HEK293 (cell line): ENCODE measurements at regions not wholly inside any gene's neighbourhood (a gene's known extent, or its start where the extent isn't known, plus 50 kb on each side); places are given as distances from the start of the nearest gene placed in this dataset.

ENCODE experiments used
- CTCF ChIA-PET: fragments of 350-600 bp; formaldehyde crosslinking; extraction: SDS; loops from one replicate; lab custom pipeline; 2021; ENCODE audit warnings: antibody characterized with exemption; lab: Yijun Ruan, JAX
- POLR2A ChIA-PET: fragments of 300-600 bp; formaldehyde crosslinking; extraction: SDS; loops from one replicate; lab custom pipeline; 2020; ENCODE audit warnings: antibody characterized with exemption, inconsistent platforms; lab: Yijun Ruan, JAX
- H3K27ac ChIP-seq: fragments of 200-500 bp; sonication (Bioruptor generic); 2 replicates; pipeline ENCODE4 v1.5.1; 2014; ENCODE audit warnings: low read depth, low read length, control low read depth, inconsistent platforms; ENCODE audit errors: extremely low read depth
- H3K36me3 ChIP-seq, 2 experiments: fragments of 200-500 bp in 1 of 2; sonication (Bioruptor generic) in 1 of 2; 1 replicate in 1 of 2; 2 replicates in 1 of 2; pipeline ENCODE4 v1.5.1; 2014 to 2017; ENCODE audit warnings: inconsistent platforms in 2 of 2, low read length in 2 of 2; ENCODE audit not compliant: control insufficient read depth in 2 of 2, insufficient read depth in 1 of 2
- H3K4me1 ChIP-seq: fragments of 200-500 bp; sonication (Bioruptor generic); 2 replicates; pipeline ENCODE4 v1.5.1; 2014; ENCODE audit warnings: mild to moderate bottlenecking, low read length, inconsistent platforms; ENCODE audit not compliant: control insufficient read depth, insufficient read depth
- H3K4me3 ChIP-seq: 2 replicates; pipeline ENCODE4 v1.5.1; 2011; ENCODE audit warnings: low read depth, mild to moderate bottlenecking, control low read depth, low read length, moderate library complexity
- H3K9me3 ChIP-seq: fragments of 200-500 bp; sonication (Bioruptor generic); 2 replicates; pipeline ENCODE4 v1.5.1; 2014; ENCODE audit warnings: low read depth, low read length, inconsistent platforms; ENCODE audit not compliant: control insufficient read depth, insufficient read depth
- AEBP2 ChIP-seq: fragments of 450-650 bp; formaldehyde crosslinking; IDR thresholded peaks from 2 replicates; pipeline ENCODE4 v1.5.1; 2016; ENCODE audit warnings: missing biosample characterization, missing genetic modification characterization, borderline replicate concordance
- HOXD13 ChIP-seq: sonication (generic); formaldehyde crosslinking; IDR thresholded peaks from 2 replicates; pipeline ENCODE4 v1.8.0; 2022; ENCODE audit warnings: missing genetic modification reagents, borderline replicate concordance
- KLF17 ChIP-seq: fragments of 450-650 bp; formaldehyde crosslinking; IDR thresholded peaks from 2 replicates; pipeline ENCODE4 v1.5.1; 2016; ENCODE audit warnings: missing biosample characterization, missing genetic modification characterization
- KLF7 ChIP-seq: fragments of 450-650 bp; formaldehyde crosslinking; IDR thresholded peaks from 2 replicates; pipeline ENCODE4 v1.5.1; 2016; ENCODE audit warnings: missing biosample characterization, missing genetic modification characterization, borderline replicate concordance
- SCRT1 ChIP-seq: fragments of 450-650 bp; formaldehyde crosslinking; IDR thresholded peaks from 2 replicates; pipeline ENCODE4 v1.5.1; 2016; ENCODE audit warnings: missing biosample characterization, missing genetic modification characterization, borderline replicate concordance
- WT1 ChIP-seq: fragments of 450-650 bp; formaldehyde crosslinking; IDR thresholded peaks from 2 replicates; pipeline ENCODE4 v1.5.1; 2016; ENCODE audit warnings: missing biosample characterization, missing genetic modification characterization
- ZFP3 ChIP-seq: fragments of 450-650 bp; formaldehyde crosslinking; IDR thresholded peaks from 2 replicates; pipeline ENCODE4 v1.5.1; 2016; ENCODE audit warnings: low read depth, missing biosample characterization, missing genetic modification characterization
- ZNF10 ChIP-seq: fragments of 450-650 bp; formaldehyde crosslinking; IDR thresholded peaks from 2 replicates; pipeline ENCODE4 v1.5.1; 2017; ENCODE audit warnings: missing biosample characterization, missing genetic modification characterization
- ZNF132 ChIP-seq: fragments of 450-650 bp; formaldehyde crosslinking; IDR thresholded peaks from 2 replicates; pipeline ENCODE4 v1.5.1; 2017; ENCODE audit warnings: missing biosample characterization, missing genetic modification characterization, borderline replicate concordance
- ZNF140 ChIP-seq: fragments of 450-650 bp; formaldehyde crosslinking; IDR thresholded peaks from 2 replicates; pipeline ENCODE4 v1.5.1; 2016; ENCODE audit warnings: missing biosample characterization, missing genetic modification characterization
- ZNF184 ChIP-seq: fragments of 450-650 bp; IDR thresholded peaks from 2 replicates; pipeline ENCODE4 v1.5.1; 2018; ENCODE audit warnings: missing biosample characterization, mild to moderate bottlenecking, missing genetic modification characterization
- ZNF223 ChIP-seq: fragments of 450-650 bp; formaldehyde crosslinking; IDR thresholded peaks from 2 replicates; pipeline ENCODE4 v1.5.1; 2016; ENCODE audit warnings: missing biosample characterization, missing genetic modification characterization
- ZNF274 ChIP-seq, 2 experiments: fragments of 200-500 bp in 1 of 2; fragments of 450-650 bp in 1 of 2; sonication (Bioruptor generic) in 1 of 2; formaldehyde crosslinking in 1 of 2; IDR thresholded peaks; 2 replicates each; pipeline versions ENCODE4 v1.5.1 to v1.6.1; 2014 to 2016; ENCODE audit warnings: borderline replicate concordance in 1 of 2, inconsistent platforms in 1 of 2, low read length in 1 of 2, missing biosample characterization in 1 of 2, missing genetic modification characterization in 1 of 2
- ZNF292 ChIP-seq: fragments of 450-650 bp; formaldehyde crosslinking; IDR thresholded peaks from 2 replicates; pipeline ENCODE4 v1.5.1; 2016; ENCODE audit warnings: low read depth, missing biosample characterization, missing genetic modification characterization, borderline replicate concordance
- ZNF335 ChIP-seq: fragments of 450-650 bp; formaldehyde crosslinking; conservative IDR thresholded peaks from 2 replicates; pipeline ENCODE4 v1.5.1; 2016; ENCODE audit warnings: missing biosample characterization, missing genetic modification characterization
- ZNF658 ChIP-seq: fragments of 450-650 bp; formaldehyde crosslinking; IDR thresholded peaks from 2 replicates; pipeline ENCODE4; 2016; ENCODE audit warnings: missing biosample characterization, missing genetic modification characterization
- TF ChIP-seq, protein P1 (sequence below): fragments of 450-650 bp; formaldehyde crosslinking; IDR thresholded peaks from 2 replicates; pipeline ENCODE4 v1.5.1; 2017; ENCODE audit warnings: missing biosample characterization, missing genetic modification characterization
- TF ChIP-seq, protein P2 (sequence below): fragments of 450-650 bp; formaldehyde crosslinking; IDR thresholded peaks from 2 replicates; pipeline ENCODE4 v1.5.1; 2016; ENCODE audit warnings: missing biosample characterization, missing genetic modification characterization
- TF ChIP-seq, protein P3 (sequence below): fragments of 450-650 bp; formaldehyde crosslinking; IDR thresholded peaks from 2 replicates; pipeline ENCODE4 v1.5.1; 2016; ENCODE audit warnings: missing biosample characterization, missing genetic modification characterization

DNA sequence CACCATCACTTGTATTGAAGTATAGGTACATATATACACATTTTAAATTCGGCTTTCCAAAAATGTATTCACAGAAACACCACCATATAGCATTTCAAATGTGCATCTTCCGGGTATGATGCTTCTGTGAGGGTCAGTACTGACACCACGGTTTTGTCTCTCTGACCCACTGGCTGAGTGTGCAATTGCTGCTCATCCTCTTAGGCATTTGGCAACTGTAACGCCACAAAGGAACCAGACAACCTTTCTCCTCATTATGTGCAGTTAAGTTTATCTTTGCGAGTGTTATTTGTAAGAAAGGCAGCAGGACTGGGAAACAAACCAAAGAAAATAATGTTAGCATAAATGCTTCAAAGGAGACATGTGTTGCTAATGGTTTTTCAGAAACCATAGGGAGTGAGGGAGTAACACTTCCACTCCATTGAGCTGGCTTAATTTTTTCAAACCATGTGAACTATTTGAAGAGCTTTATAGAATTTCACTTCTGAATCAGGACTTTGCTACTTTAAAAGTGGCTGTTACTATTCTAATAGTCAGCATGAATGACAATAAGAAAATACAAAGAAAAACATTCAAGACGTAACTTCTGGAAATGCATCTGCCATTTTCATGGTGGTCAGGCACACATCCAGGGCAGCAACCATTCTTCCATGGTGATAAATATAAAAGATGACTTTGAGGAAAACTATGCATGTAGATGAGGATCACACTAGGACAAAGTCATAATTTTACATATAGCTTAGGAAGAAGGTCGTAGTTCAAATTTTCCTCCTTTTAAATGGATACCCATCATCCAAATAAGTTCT lies 423.3 kb downstream of the MZT1 start:
- no peaks in the 10 kb centered on the region for H3K9me3 ChIP-seq
- H3K27ac ChIP-seq = no peak overlapping the region
- H3K4me3 ChIP-seq = no peak overlapping the region
- ChIA-PET POLR2A (no interaction called here), CTCF (interaction anchor here (0.7 kb wide), 1 partner anchor 321 kb away, joined by 3 read pairs; no protein-coding TSS in a partner anchor)
- no peaks in the 10 kb centered on the region for H3K4me1 ChIP-seq
- TF ChIP-seq WT1 (tag by site-specific recombination) (peak; percentile 82), ZFP3 (tag by site-specific recombination) (no peak)
- TF ChIP-seq, all 188 proteins: peak for 1
- no peaks in the 10 kb centered on the region for H3K36me3 ChIP-seq

- H3K9me3 ChIP-seq = no peaks in the 10 kb centered on the region
- no peaks in the 10 kb centered on the region for H3K36me3 ChIP-seq
- no peaks in the 10 kb centered on the region for H3K4me1 ChIP-seq
- ChIA-PET CTCF (interaction anchor here (0.6 kb wide), 1 partner anchor 140 kb away, joined by 5 read pairs; no protein-coding TSS in a partner anchor), POLR2A (no interaction called here)
- H3K4me3 ChIP-seq = no peak overlapping the region
- H3K27ac ChIP-seq = no peak overlapping the region
- TF ChIP-seq ZNF10 (tag by site-specific recombination) (no peak), ZNF223 (no peak), ZNF274 (IDR thresholded peaks at IDR 0.05; ENCODE audit: low read length) (no peak), ZNF274 (tag by site-specific recombination; IDR thresholded peaks at IDR 0.05; ENCODE audit: borderline replicate concordance) (no peak), ZNF184 (tag by site-specific recombination) (no peak), ZNF132 (tag by site-specific recombination) (no peak), KLF17 (tag by site-specific recombination) (no peak), ZNF335 (tag by site-specific recombination) (no peak), ZNF292 (tag by site-specific recombination) (no peak), SCRT1 (tag by site-specific recombination) (no peak), AEBP2 (tag by site-specific recombination) (no peak), ZNF140 (tag by site-specific recombination) (no peak), KLF7 (tag by site-specific recombination) (no peak), HOXD13 (CRISPR knock-in tag) (no peak), ZNF658 (no peak)
- TF ChIP-seq, protein P1, sequence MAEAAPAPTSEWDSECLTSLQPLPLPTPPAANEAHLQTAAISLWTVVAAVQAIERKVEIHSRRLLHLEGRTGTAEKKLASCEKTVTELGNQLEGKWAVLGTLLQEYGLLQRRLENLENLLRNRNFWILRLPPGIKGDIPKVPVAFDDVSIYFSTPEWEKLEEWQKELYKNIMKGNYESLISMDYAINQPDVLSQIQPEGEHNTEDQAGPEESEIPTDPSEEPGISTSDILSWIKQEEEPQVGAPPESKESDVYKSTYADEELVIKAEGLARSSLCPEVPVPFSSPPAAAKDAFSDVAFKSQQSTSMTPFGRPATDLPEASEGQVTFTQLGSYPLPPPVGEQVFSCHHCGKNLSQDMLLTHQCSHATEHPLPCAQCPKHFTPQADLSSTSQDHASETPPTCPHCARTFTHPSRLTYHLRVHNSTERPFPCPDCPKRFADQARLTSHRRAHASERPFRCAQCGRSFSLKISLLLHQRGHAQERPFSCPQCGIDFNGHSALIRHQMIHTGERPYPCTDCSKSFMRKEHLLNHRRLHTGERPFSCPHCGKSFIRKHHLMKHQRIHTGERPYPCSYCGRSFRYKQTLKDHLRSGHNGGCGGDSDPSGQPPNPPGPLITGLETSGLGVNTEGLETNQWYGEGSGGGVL (tag by site-specific recombination) = no peak
- TF ChIP-seq, protein P2, sequence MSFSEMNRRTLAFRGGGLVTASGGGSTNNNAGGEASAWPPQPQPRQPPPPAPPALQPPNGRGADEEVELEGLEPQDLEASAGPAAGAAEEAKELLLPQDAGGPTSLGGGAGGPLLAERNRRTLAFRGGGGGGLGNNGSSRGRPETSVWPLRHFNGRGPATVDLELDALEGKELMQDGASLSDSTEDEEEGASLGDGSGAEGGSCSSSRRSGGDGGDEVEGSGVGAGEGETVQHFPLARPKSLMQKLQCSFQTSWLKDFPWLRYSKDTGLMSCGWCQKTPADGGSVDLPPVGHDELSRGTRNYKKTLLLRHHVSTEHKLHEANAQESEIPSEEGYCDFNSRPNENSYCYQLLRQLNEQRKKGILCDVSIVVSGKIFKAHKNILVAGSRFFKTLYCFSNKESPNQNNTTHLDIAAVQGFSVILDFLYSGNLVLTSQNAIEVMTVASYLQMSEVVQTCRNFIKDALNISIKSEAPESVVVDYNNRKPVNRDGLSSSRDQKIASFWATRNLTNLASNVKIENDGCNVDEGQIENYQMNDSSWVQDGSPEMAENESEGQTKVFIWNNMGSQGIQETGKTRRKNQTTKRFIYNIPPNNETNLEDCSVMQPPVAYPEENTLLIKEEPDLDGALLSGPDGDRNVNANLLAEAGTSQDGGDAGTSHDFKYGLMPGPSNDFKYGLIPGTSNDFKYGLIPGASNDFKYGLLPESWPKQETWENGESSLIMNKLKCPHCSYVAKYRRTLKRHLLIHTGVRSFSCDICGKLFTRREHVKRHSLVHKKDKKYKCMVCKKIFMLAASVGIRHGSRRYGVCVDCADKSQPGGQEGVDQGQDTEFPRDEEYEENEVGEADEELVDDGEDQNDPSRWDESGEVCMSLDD = no peak
- TF ChIP-seq, protein P3, sequence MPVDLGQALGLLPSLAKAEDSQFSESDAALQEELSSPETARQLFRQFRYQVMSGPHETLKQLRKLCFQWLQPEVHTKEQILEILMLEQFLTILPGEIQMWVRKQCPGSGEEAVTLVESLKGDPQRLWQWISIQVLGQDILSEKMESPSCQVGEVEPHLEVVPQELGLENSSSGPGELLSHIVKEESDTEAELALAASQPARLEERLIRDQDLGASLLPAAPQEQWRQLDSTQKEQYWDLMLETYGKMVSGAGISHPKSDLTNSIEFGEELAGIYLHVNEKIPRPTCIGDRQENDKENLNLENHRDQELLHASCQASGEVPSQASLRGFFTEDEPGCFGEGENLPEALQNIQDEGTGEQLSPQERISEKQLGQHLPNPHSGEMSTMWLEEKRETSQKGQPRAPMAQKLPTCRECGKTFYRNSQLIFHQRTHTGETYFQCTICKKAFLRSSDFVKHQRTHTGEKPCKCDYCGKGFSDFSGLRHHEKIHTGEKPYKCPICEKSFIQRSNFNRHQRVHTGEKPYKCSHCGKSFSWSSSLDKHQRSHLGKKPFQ (tag by site-specific recombination) = no peak
Observed at GRCh38 chr13:72296246-72296645, 429.2 kb upstream of the DACH1 start.
